ENCODE measurements at regions not wholly inside any gene's neighbourhood (a gene's known extent, or its start where the extent isn't known, plus 50 kb on each side); places are given as distances from the start of the nearest gene placed in this dataset.
"Not testable (repeated sequence)": the region's sequence is repeated elsewhere in the genome, so short reads cannot be mapped to it uniquely, and the experiment has no call there.

DNA sequence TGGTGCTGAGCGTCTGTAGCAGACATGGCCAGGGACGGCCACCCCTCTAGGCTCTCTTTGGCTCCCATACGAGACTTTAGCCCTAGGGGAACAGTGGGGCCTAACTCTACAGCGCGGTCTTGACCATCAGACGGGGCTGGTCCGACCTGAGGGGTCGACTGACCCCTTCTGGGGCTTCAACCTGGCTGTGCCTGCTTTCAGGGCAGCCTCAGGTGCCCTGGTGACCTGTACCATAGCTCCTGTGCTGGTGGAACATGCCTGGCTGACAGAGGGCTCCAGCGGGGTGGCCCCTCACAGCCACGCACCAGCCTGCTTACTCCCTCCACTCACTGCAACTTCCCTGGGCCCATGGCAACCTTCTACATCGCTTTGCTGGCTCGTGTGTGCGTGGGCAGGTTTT, 423.4 kb upstream of the SEMA6A start:
- no peak for DNase-seq

DNA sequence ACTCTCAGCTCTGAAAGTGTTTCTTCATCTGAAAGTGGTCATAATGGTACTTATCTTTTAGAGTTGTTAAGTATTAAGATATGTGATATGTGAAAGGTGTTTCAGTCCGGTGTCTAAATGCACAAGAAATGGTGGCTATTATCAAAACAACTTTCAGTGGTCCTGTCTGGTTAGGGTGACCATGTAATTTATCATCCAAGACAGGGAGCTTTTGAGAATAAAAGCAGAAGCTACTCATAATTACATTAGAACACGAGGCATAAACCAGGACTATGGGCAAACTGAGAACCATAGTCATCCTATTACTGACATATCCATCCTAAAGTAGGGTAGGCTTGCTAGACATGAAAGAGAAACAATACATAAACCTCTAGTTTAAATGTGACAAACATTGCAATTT, 418.1 kb upstream of the SEMA6A start:
- no peak for DNase-seq

DNA sequence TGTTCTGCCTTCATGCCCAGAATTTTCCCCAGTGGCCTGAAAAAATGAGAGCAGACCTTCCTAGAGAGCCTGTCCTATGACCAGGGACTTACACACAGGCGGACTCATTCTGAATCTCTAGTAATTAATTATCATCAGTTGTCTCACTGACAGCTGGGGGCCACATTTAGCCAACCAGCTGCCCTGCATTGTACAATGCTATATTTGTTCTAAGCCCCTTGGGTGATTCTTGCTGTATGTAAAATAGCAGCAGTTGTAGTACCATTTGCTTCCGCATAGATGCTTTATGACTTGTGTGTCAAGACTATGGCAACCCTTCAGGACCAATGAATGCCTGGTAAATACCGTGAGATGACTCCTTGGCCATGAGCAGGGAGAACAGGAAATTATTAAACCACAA, 415.4 kb upstream of the SEMA6A start:
- DNase-seq = no peak

DNA sequence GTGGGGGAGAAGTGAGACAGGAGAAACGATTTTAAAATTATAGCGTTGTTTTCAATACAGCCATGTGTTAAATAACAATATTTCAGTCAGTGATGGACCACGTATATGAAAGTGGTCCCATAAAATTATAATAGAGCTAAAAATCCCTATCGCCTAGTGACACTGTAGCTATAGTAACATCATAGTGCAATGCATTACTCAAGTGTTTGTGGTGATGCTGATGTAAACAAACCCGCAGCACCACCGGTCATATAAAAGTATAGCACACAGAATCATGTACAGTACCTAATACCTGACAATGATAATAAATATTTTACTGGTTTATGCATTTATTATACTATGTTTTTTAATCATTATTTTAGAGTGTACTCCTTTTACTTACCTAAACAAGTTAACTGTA, 407.4 kb upstream of the SEMA6A start:
- no peak for DNase-seq

DNA sequence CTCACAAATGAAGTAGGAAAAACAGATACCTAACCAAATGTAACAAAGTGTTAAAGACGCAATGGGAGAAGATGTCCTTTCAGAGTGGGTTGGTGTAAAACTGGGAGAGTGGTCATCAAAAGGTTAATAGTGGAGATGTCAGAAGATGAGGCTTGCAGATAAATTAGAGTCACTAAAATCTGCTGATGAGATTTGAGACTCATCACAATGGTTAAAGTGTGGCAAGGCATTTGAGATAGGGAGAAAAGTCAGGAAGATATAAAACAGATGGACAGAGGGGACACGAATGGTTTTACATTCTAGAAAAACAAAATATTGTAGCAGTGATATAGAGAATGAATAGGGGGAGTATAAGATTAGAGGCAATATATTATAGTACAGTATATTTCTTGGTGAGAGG, 406.0 kb upstream of the SEMA6A start:
- DNase-seq = no peak

DNA sequence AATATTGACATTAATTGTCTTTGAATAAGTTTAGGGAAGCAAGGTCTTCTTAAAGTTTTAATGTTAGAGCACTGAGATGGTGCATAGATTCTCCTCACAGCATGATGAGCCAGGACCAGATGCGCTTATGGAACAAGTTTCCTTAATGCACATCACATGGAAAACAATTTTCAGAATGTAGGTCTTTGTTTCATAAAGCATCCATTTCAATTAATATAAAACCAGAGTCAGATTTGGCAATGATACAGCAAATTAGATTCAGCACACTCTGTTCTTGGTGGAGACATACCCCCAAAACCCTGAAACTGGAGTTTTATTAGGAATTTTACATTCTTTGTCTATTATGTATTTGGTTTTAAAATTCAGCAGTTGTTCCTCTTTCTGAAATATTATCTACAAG, 402.1 kb upstream of the SEMA6A start:
- no peak for DNase-seq

DNA sequence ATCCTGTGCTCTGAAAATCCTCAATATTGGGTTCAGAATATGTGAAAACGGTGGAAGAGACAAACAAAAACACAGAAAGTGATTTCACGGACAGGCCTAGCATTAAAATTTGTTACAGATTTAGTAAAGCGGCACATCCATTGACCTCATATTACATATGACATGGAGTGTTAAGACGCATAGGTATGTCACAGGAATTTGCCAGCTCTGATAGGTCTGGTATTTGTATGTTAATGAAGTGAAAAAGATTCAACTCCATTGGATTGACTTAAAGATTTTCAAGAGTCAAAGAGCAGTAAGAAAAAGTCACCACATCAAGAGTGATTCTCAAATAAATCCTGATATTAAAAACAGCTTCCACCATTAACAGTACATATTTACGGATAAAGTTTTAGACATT, 396.5 kb upstream of the SEMA6A start:
- no peak for DNase-seq

DNA sequence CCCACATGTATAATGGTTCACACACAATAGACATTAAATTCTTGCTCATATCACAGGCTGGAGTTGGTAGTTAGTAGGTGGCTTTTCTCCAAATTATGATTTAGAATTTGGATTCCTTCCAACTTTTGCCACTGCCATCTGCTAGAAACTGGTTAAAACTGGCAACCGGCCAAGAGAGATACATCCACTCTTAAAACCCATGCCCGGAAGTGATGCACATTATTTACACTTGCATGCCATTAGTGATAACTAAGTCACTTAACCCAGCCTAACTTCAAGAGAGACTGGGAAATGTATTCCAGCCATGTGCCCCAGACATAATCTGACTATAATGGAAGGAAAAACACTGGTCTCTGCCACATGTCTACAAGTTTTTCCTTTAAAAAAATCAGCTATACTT, 395.7 kb upstream of the SEMA6A start:
- DNase-seq = no peak

DNA sequence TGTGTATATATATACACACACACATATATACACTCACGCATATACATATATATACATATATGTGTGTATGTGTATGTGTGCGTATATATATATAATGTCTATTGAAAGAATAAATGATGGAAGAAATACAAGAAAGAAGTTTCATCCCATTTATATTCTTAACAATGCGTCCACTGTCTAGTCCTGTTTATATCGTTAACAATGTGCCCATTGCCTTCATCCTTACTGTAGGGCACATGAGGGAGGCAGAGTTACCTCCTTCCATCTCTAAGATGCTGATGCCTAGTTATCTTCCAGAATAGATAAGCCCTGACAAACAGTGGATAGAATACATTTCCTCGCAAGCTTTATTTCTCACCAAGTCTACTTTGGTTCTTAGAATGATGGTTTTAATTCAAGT, 389.8 kb upstream of the SEMA6A start:
- no peak for DNase-seq

DNA sequence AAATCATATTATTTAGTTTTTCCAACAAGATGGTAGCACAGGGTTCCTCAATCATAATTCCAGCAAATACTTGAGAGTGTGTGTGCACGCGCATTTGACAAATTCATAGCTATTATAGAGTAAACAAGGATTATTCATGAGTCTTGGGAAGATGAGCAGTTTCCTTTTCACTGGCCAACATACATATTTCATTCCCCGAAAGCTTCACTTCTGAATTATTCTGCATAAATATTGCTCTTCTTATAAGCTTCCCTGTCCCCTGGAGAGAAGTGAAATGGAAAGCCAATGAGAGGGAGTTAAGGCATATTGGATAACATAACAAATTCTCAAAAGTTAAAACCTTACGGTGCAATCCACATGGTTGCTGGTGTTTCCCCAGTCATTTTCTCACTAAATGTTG, 386.4 kb upstream of the SEMA6A start:
- no peak for DNase-seq

DNA sequence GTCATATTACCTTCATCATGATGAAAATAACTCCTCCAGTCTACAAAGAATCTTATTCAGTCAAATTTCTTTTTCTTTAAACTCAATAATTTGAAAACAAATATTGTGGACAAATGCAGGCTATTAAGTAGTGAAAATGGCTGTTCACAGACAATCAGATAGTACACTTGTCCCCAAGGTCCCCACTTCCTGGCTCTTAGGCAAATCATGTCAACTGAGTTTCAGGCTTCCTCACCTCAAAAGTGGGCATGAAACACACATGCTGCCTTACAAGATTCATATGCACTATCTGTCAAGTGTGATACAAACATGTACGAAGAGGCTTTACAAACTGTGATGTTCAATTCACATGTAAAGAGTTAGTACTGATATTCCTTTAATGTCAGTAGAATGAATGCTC, 385.2 kb upstream of the SEMA6A start:
- DNase-seq = no peak

DNA sequence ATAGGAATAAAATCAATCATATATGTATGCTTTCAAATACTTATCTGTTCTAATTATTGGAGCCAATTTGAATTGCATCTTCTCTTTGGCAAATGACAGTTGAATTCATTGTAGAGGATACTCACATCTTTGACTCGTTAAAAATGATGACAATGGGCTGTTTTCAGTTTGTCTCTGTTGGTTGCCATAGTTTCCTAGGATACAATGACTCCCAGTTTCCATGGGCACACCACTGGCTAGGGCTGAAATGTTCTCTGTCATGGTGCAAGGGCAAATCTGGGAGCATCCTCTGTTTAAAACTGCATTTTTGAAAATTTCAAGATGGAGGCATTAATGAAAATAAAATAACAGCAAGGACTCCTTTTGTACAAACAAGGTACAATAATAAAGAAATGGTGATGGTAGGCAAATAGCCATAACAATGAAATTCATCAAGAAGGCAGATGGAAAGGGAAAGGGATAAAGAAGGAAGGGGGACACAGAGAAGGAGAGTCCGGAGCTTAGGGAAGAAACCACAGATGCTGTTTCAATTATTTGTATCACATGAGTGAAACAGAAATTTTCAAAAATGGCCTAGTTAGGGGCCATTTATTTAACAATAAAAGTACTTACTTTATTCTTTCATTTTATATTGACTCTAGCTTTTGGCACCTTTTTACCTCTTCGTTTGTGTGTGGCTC, 378.8 kb upstream of the SEMA6A start:
- no peak for DNase-seq

DNA sequence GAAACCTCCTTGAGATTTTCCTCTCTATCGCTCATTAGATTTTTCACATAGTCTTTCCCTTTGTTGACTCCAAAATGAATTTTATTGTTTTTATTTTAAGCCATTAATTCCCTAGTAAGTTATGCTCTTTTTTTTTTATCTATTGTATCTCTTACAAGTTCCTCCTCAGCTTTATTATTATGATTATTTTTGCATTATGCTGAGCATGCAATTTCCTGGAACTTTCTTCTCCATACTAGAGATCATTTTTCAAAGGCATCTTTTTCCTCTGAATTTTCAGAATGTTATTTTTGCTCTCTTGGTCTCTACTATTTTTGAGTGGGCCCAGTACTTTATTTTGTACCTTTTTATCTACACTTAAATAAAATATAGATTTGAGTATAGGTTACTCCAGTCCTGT, 376.6 kb upstream of the SEMA6A start:
- DNase-seq = no peak

DNA sequence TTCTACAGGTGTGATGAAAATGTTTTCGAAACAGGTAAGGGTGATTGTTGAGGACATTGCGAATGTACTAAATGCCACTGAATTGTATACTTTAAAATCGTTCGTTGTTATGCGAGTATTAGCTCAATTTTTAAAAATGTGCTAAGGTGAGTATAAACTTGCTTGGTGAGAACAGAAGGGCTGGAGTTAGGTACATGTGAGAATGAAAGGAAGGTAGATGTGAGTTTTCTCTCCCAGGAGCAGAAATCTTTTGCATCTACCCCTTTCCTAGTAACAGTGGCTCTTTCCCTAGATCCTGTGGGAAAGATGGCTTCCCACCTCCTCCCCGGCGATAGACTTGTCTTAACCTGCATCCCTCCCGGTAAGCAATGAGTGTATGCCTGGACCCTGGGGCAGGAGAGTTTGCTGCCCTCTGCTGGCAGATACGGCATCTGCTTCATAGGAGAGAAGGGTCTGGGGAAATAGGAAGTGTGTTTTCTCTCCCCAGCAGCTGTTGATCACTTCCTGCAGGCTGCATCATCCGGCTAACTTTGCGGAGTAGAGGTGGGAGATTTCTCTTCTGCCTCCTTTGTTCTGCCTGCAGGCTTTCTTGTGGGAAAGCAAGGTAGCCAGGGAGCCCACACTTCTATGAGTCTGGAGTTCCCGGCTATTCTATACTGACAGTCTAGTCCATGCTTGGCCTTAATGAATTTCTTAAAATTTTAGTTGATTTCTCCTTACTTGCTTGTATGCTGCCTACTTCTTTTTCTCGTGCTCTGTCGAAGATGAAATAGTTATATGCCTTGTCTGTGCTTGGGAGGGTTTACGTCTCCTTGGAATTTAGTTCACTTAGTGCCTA, 373.3 kb upstream of the SEMA6A start:
- peak; percentile 29 for DNase-seq

DNA sequence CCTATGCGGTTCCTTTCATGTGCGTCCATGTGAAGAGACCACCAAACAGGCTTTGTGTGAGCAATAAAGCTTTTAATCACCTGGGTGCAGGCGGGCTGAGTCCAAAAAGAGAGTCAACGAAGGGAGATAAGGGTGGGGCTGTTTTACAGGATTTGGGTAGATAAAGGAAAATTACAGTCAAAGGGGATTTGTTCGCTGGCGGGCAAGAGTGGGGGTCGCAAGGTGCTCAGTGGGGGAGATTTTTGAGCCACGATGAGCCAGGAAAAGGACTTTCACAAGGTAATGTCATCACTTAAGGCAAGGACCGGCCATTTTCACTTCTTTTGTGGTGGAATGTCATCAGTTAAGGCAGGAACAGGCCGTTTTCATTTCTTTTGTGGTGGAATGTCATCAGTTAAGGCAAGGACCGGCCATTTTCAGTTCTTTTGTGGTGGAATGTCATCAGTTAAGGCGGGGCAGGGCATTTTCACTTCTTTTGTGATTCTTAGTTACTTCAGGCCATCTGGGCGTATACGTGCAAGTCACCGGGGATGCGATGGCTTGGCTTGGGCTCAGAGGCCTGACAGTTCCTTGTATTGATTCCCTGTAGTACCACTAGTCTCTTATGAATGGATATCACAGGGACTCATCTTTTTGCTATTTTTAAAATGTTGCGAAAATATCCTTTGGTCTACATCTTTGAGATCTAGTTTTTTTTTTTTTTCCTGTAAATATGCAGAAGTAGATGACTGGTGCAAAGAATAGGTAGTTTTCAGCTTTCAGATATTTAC, 371.2 kb upstream of the SEMA6A start:
- not testable (repeated sequence) for DNase-seq

DNA sequence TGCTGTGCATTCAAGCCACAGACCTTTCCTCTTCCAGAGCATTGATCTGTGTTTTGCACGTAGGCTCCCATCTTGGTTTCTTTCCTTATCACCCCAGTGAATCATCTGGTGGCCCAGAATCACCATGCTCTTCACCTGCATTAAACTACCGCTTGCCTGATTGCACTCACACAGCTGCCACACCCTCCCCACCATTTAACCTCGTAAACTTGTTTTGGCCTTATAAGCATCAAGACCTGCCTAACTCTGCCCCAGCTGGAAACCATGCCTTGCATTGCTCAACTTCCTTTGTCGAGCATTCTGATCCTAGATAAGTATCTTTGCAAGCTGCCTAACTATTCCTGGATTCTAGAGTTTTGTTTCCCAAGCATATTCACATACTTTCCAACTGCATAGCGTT, 369.6 kb upstream of the SEMA6A start:
- no peak for DNase-seq

DNA sequence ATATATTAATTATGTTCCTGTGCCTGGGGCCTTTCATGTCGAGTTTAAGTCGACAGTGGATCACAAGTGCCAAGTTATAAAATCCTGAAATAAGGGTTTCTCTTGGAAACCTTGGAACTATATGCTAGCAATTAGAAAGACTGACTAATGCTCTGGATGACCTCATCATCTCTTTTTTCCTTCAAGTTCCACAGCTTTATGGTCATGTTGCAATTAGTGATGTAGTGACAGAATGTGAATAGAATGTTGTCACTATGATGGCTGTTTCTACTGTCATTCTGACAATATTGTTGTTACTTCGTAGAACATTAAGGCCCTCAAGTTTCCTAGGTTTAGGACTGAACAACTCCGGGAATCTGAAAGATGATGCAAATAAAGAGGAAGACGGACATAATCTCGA, 368.0 kb upstream of the SEMA6A start:
- DNase-seq = no peak

DNA sequence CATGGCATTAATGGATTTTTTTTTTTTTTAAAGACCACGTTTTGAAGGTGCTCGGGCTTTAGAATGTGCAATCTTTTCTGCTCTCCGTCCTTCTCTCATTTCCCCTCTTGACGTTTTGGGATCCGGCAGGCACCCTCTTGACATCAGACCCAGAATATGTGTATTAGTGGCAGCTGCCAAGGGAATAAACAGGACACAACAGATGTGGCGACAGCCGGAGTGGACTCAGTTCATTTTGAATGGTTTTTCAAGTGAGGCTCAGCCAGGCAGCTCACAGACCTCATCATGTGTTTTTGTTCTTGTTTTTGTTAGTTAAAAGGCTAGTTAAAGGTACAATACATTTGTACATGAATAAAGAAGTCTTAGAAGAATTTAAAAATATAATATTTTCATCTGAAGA, 365.0 kb upstream of the SEMA6A start:
- DNase-seq = no peak

DNA sequence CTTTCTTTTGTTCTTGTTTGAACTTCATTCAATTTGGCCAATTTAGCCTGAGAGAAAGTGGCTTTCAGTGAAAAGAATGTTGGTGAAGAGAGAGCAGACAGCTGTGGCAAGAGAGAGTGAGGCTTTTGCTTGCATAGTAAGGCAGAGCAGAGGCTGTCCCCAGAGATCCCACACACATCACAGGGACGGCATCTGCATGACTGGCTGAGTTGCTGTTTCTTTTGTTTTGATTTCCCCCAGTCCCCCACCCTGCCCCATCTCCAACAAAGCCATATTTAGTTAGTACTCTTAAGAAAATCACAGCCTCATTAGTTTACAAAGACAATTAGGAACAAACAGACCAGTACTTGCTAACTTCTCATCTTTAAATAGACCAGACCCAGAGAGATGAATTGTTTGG, 363.9 kb upstream of the SEMA6A start:
- DNase-seq = no peak

DNA sequence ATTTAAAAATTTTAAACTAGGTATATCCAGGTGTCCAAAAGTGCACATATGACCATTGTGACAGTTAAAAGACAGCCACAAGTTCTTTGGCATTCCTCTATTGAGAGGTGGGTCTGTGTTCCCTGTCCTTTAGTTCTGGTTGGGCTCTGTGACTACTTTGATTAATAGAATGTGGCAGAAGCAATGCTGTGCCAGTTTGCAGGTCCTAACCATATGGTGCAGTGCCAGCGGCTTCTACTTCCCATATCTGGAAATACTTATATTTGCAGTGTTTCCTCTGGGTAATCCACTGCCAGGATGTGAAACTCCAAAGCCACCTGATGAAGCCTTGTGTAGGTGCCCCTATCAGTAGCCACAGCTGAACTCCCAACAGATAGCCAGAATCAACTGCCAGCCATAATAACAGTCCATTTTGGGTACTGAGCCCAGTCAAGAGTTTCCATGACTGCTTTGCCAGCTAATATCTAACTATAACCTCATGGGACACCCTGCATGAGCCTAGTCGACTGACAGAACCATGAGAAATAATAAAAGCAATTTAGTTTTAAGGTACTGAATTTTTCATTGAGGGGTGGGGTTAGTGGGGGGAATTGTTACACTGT, 361.0 kb upstream of the SEMA6A start:
- DNase-seq = no peak

DNA sequence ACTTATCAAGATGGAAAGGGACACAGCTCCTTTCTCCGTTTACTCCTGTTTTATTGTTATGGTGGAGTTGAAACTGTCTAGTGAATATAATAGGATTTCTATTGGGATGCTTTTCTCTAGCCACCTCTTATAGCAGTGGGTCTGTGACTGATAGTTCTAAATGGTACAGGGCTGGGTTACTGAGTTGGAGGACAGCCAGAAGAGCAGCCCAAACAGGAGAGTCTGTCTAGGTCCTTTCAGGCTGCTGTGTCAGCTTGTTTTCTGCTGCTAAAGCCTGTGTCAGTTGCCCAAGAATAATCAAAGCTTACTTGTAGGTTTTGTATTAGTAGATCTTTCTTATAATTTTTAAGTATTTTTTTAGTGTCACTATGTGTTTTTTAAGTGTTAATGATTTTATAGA, 356.0 kb upstream of the SEMA6A start:
- DNase-seq = no peak

DNA sequence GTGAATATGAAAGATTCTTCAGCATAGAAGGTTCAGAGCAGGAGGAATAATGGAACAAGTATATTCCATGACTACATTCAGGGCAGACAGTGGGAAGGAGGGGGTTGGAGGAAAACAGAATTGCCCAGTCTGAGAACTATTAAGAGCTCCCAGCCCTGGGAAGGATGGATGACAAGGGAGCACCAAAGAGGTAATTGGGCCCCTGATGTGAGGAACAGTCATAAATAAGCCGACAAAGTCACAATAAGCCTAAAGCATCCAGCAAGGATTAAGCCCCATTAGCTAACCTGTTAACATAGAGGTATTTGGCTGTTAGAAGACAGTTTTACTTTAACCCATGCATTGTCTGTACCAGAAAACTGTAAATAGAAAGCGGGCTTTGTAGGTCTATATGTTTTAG, 348.7 kb upstream of the SEMA6A start:
- no peak for DNase-seq

DNA sequence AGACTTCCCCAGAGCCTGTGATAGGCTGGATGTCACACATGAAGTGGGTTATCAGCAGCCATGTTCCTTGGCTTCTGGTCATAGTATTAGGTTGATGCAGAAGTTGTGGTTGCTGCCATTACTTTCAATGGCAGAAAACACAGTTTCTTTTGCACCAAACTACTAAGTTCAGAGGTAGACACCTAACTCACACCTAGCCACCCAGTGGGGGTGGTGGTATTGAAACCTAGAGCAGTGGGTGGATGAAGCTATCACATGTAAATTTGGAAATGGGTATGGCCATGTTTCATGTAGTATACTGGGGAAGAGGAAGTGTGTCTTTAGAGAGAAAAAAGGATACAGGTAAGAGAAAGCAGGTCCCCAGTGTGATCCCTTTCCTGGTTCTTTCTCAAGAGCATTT, 347.9 kb upstream of the SEMA6A start:
- no peak for DNase-seq

Data from T-helper 9 cell (primary cell).